Superior temporal gyrus (tissue), 1 donor: ENCODE measurements at regions not wholly inside any gene's neighbourhood (a gene's known extent, or its start where the extent isn't known, plus 50 kb on each side); places are given as distances from the start of the nearest gene placed in this dataset.

Experiments
- DNase-seq: peaks from one replicate; pipeline ENCODE4 v3.0.0-alpha.2; 2016; ENCODE audit errors: extremely low spot score

DNA sequence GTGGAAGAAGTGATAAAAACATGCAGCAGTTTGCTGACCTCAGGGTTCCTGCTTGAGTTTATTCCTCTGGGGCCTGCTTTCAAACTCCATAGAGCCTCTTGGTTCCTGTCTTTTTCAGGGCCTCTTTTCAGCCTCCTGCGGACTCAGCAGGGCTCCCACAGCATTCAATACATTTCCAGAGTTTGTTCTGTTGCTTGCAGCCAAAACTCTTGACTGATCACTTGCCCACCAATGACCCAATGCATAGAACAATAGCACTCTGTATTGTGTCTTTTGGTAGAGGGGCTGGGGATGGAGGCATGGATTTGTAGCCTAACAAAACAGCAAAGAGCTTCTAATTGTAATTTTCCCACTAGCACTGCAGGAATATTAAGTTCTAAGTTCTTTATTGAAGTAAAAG, 50.8 kb upstream of the CREB5 start:
- no peak for DNase-seq

DNA sequence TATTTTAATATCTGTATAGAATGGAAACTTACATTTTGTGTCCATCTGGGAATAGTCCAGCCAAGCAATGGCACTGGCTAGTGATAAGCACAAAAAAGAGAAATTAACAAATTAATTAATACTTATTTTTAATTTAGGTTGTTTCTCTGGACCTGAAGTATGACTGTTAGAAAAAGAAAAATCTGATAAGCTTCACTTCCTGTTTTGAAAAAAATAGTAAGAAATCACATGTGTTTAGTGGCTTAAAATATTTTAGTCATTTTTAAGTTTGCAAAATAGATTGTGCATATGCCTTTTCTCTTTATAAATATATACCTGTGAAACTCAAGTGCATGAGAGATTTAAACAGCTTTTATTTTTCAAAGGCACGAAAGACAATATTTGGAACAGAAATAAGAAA, 50.1 kb upstream of the CREB5 start:
- no peak for DNase-seq
